Ovary (tissue), 7 donors: ENCODE measurements at regions not wholly inside any gene's neighbourhood (a gene's known extent, or its start where the extent isn't known, plus 50 kb on each side); places are given as distances from the start of the nearest gene placed in this dataset.

Experiments
- DNase-seq, 5 donors: peaks; one replicate each; pipeline ENCODE4 v3.0.0-alpha.2; 2019 to 2020
- H3K27ac ChIP-seq, 2 donors: fragments of 200-600 bp; one replicate each; pipeline versions ENCODE4 v1.5.1 to v1.8.0; 2019 to 2022
- H3K27me3 ChIP-seq: fragments of 200-600 bp; one replicate; pipeline ENCODE4 v1.8.0; 2022
- H3K36me3 ChIP-seq: fragments of 200-600 bp; sonication (generic); one replicate; pipeline ENCODE4 v1.5.1; 2019
- H3K4me1 ChIP-seq: one replicate; pipeline ENCODE4 v1.8.1; 2013; ENCODE audit warnings: mild to moderate bottlenecking, moderate library complexity; ENCODE audit not compliant: insufficient read depth
- H3K4me3 ChIP-seq: fragments of 200-600 bp; sonication (generic); one replicate; pipeline ENCODE4 v1.5.1; 2017
- H3K9me3 ChIP-seq, 2 donors: fragments of 200-600 bp in 1 of 2; sonication (generic) in 1 of 2; one replicate each; pipeline versions ENCODE4 v1.5.1 to v1.8.1; 2013 to 2019; ENCODE audit warnings: mild to moderate bottlenecking in 1 of 2, moderate library complexity in 1 of 2
- CTCF ChIP-seq, 3 donors: fragments of 450-650 bp in 2 of 3; fragments of 200-600 bp in 1 of 3; IDR thresholded peaks; one replicate each; pipeline versions ENCODE4 v1.5.1 to v1.8.0; 2016 to 2022; ENCODE audit warnings: antibody characterized with exemption in 3 of 3, mild to moderate bottlenecking in 1 of 3
- EP300 ChIP-seq: sonication (generic); formaldehyde crosslinking; IDR thresholded peaks from one replicate; pipeline ENCODE4 v1.6.1; 2017; ENCODE audit warnings: antibody characterized with exemption
- POLR2A ChIP-seq: fragments of 450-650 bp; IDR thresholded peaks from one replicate; pipeline ENCODE4 v1.6.1; 2017; ENCODE audit warnings: antibody characterized with exemption, mild to moderate bottlenecking, moderate library complexity
- WGBS, 3 donors: extraction: QIAGEN DNeasy Blood & Tissue Kit in 1 of 3; methylation state at CpG; one replicate each; pipeline versions ENCODE4 v1.1.5 to v1.1.7; 2013 to 2017; 5-methylcytosine and 5-hydroxymethylcytosine counted together
- intact Hi-C, 4 donors: fragments of 100-400 bp; cut with DNase I; formaldehyde crosslinking; loops; one replicate each; pipeline versions ENCODE4 v1.11.0 to v1.15.1; 2022 to 2023
- donor health status: DM: no; HTN: no; CAD: no; lungs with moderate emphysema.
- donor health status: DM: no; HTN: no; CAD: no.
- donor health status: Bipolar disorder and iron deficiency.
- donor health status: DM: no; HTN: no; CAD: no.
- donor health status: DM: yes; HTN: yes; CAD: no.

- no peaks in the 10 kb centered on the region for H3K4me1 ChIP-seq
- 23 to 32% (median 29%) methylated on average over 2 of the region's 2 CpGs for WGBS, 3 donors
- no peaks in the 10 kb centered on the region for H3K9me3 ChIP-seq
- H3K36me3 ChIP-seq, result no peaks in the 10 kb centered on the region
- no peak overlapping the region for H3K27ac ChIP-seq
- intact Hi-C loops, result no loop called here
- no peak overlapping the region for H3K4me3 ChIP-seq
- TF ChIP-seq CTCF (IDR thresholded peaks at IDR 0.05), result no peak
- no peak for TF ChIP-seq EP300
- TF ChIP-seq POLR2A, result no peak
- no peak for DNase-seq
- no peaks in the 10 kb centered on the region for H3K27me3 ChIP-seq
These were observed 172.7 kb downstream of the RRAGC start for GRCh38 chr1:38686927-38687255.

- DNase-seq, result no peak
- H3K27me3 ChIP-seq, result no peaks in the 10 kb centered on the region
- intact Hi-C loops, result no loop called here
- no peak overlapping the region for H3K27ac ChIP-seq
- no peaks in the 10 kb centered on the region for H3K4me1 ChIP-seq
- no peak for TF ChIP-seq EP300
- TF ChIP-seq CTCF (IDR thresholded peaks at IDR 0.05), result no peak
- no peak for TF ChIP-seq POLR2A
- H3K9me3 ChIP-seq, result no peaks in the 10 kb centered on the region
- no peaks in the 10 kb centered on the region for H3K36me3 ChIP-seq
- WGBS, 3 donors, result 55 to 59% (median 58%) methylated on average over 14 of the region's 14 CpGs
- H3K4me3 ChIP-seq, result no peak overlapping the region
These were observed 173.2 kb downstream of the RRAGC start for GRCh38 chr1:38686167-38686926.

GRCh38 chr1:38685388-38685787 is 174.2 kb downstream of the RRAGC start:
- WGBS, 3 donors, result 57 to 73% (median 66%) methylated on average over 6 of the region's 6 CpGs
- H3K36me3 ChIP-seq, result no peaks in the 10 kb centered on the region

GRCh38 chr1:38680801-38681510 is 178.6 kb downstream of the RRAGC start:
- WGBS, 3 donors, result 17 to 37% (median 25%) methylated on average over 5 of the region's 5 CpGs
- Histone ChIP-seq H3K4me3 (no peak overlapping the region), H3K27me3 (no peaks in the 10 kb centered on the region), H3K4me1 (no peaks in the 10 kb centered on the region), H3K27ac (no peak overlapping the region), H3K36me3 (no peaks in the 10 kb centered on the region), H3K9me3 (no peaks in the 10 kb centered on the region)
- no peak for DNase-seq
- TF ChIP-seq CTCF (IDR thresholded peaks at IDR 0.05) (no peak), POLR2A (no peak), EP300 (no peak)
- intact Hi-C loops, result no loop called here

More at GRCh38 chr1:38685388-38685787, 174.2 kb downstream of the RRAGC start:
- no peak for DNase-seq
- TF ChIP-seq POLR2A (no peak), EP300 (no peak), CTCF (IDR thresholded peaks at IDR 0.05) (no peak)
- no peaks in the 10 kb centered on the region for H3K27me3 ChIP-seq
- no peak overlapping the region for H3K4me3 ChIP-seq
- no peaks in the 10 kb centered on the region for H3K4me1 ChIP-seq
- no peak overlapping the region for H3K27ac ChIP-seq
- H3K9me3 ChIP-seq, result no peaks in the 10 kb centered on the region
- intact Hi-C loops, result no loop called here
